A204.1 (cell line): ENCODE measurements at regions not wholly inside any gene's neighbourhood (a gene's known extent, or its start where the extent isn't known, plus 50 kb on each side); places are given as distances from the start of the nearest gene placed in this dataset.
"Not testable (repeated sequence)": the region's sequence is repeated elsewhere in the genome, so short reads cannot be mapped to it uniquely, and the experiment has no call there.

Source experiments
- FAIRE-seq: peaks from 2 replicates; lab custom pipeline; 2012; peaks lifted over from hg19 to GRCh38; lab: Jason Lieb, UNC

- FAIRE-seq, result no peak
These were observed 111.3 kb upstream of the FOXQ1 start for GRCh38 chr6:1200409-1201101.

- no peak for FAIRE-seq
These were observed 111.9 kb upstream of the FOXQ1 start for GRCh38 chr6:1200081-1200408.

- no peak for FAIRE-seq
These were observed 114.6 kb upstream of the FOXQ1 start for GRCh38 chr6:1197309-1197708.

GRCh38 chr6:1191141-1191630 is 120.7 kb upstream of the FOXQ1 start:
- FAIRE-seq, result no peak

- no peak for FAIRE-seq
These were observed 121.5 kb upstream of the FOXQ1 start for GRCh38 chr6:1190366-1190765.

- FAIRE-seq, result no peak
These were observed 123.7 kb upstream of the FOXQ1 start for GRCh38 chr6:1188199-1188598.

- no peak for FAIRE-seq
These were observed 124.4 kb upstream of the FOXQ1 start for GRCh38 chr6:1187293-1188131.

GRCh38 chr6:1184318-1184717 is 127.6 kb upstream of the FOXQ1 start:
- no peak for FAIRE-seq

- FAIRE-seq, result no peak
These were observed 129.0 kb upstream of the FOXQ1 start for GRCh38 chr6:1182722-1183521.

GRCh38 chr6:1181939-1182605 is 129.8 kb upstream of the FOXQ1 start:
- FAIRE-seq, result no peak

GRCh38 chr6:1179571-1180459 is 132.1 kb upstream of the FOXQ1 start:
- FAIRE-seq, result no peak

GRCh38 chr6:1178590-1178989 is 133.3 kb upstream of the FOXQ1 start:
- FAIRE-seq, result no peak

GRCh38 chr6:1176567-1176966 is 135.3 kb upstream of the FOXQ1 start:
- FAIRE-seq, result no peak

GRCh38 chr6:1175877-1176276 is 136.0 kb upstream of the FOXQ1 start:
- FAIRE-seq, result no peak

GRCh38 chr6:1170794-1171193 is 141.1 kb upstream of the FOXQ1 start:
- FAIRE-seq, result no peak

- no peak for FAIRE-seq
These were observed 147.3 kb upstream of the FOXQ1 start for GRCh38 chr6:1164600-1164999.

GRCh38 chr6:1163501-1163900 is 148.4 kb upstream of the FOXQ1 start:
- FAIRE-seq, result no peak

- FAIRE-seq, result no peak
These were observed 149.3 kb upstream of the FOXQ1 start for GRCh38 chr6:1162367-1163275.

- FAIRE-seq, result not testable (repeated sequence)
These were observed 155.5 kb upstream of the FOXQ1 start for GRCh38 chr6:1156411-1156810.

GRCh38 chr6:1153696-1154245 is 158.1 kb upstream of the FOXQ1 start:
- no peak for FAIRE-seq
